GM23338 (cell line): ENCODE measurements at regions not wholly inside any gene's neighbourhood (a gene's known extent, or its start where the extent isn't known, plus 50 kb on each side); places are given as distances from the start of the nearest gene placed in this dataset.

Experiments used
- EZH2phosphoT487 ChIP-seq: fragments of 200-600 bp; sonication (generic); IDR thresholded peaks from one replicate; pipeline ENCODE4 v1.8.1; 2018; ENCODE audit warnings: antibody characterized with exemption; ENCODE audit not compliant: unreplicated experiment
- POLR2AphosphoS5 ChIP-seq: IDR thresholded peaks from 2 replicates; pipeline ENCODE4 v1.6.1; 2016; ENCODE audit warnings: antibody characterized with exemption, low read depth
- TF ChIP-seq, protein P1 (sequence below), 2 experiments: fragments of 200-600 bp in 1 of 2; sonication (generic) in 1 of 2; conservative IDR thresholded peaks; 2 replicates each; pipeline versions ENCODE4 v1.5.1 to v1.6.1; 2016 to 2017; ENCODE audit warnings: antibody characterized with exemption in 2 of 2, low read depth in 2 of 2, mild to moderate bottlenecking in 2 of 2, moderate library complexity in 1 of 2

GRCh38 chr10:6345404-6345803 lies 142.7 kb downstream of the PFKFB3 start:
- TF ChIP-seq, protein P1, sequence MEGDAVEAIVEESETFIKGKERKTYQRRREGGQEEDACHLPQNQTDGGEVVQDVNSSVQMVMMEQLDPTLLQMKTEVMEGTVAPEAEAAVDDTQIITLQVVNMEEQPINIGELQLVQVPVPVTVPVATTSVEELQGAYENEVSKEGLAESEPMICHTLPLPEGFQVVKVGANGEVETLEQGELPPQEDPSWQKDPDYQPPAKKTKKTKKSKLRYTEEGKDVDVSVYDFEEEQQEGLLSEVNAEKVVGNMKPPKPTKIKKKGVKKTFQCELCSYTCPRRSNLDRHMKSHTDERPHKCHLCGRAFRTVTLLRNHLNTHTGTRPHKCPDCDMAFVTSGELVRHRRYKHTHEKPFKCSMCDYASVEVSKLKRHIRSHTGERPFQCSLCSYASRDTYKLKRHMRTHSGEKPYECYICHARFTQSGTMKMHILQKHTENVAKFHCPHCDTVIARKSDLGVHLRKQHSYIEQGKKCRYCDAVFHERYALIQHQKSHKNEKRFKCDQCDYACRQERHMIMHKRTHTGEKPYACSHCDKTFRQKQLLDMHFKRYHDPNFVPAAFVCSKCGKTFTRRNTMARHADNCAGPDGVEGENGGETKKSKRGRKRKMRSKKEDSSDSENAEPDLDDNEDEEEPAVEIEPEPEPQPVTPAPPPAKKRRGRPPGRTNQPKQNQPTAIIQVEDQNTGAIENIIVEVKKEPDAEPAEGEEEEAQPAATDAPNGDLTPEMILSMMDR (conservative IDR thresholded peaks at IDR 0.05; ENCODE audit: low read depth in 2 of 2): no peak
- TF ChIP-seq EZH2phosphoT487 (no peak), POLR2AphosphoS5 (no peak)
